HG02623 (cell line): ENCODE measurements at regions not wholly inside any gene's neighbourhood (a gene's known extent, or its start where the extent isn't known, plus 50 kb on each side); places are given as distances from the start of the nearest gene placed in this dataset.
"Not testable (repeated sequence)": the region's sequence is repeated elsewhere in the genome, so short reads cannot be mapped to it uniquely, and the experiment has no call there.

Experiments used
- ATAC-seq: cut with Tn5 transposase; IDR thresholded peaks from one replicate; pipeline ENCODE4 v1.9.1; 2021; ENCODE audit warnings: moderate library complexity; ENCODE audit not compliant: unreplicated experiment

DNA sequence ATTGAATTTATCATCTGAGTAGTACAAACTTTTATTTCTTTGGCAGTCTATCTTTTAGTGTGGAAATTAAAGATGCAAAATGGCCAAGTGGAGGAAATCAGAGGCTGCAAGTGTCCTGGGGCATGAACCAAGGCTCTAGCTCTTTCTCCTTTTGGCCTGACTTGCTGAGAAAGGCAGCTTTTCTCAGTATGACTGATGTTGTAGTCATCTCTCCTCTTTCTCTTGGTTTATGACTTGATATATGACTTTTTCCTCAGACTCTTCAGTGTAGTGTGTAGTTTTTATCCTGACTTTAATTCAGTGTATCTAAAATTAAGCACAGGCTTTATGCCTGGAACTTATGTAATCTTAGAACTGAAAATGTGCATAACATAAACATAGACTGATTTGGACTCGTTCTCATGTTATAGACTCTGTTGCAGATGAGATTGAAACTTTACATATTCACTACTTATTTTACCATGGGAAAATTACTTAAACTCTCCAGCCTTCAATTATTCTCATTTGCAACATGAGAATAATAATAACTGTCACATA, 65.7 kb downstream of the SLITRK5 start:
- ATAC-seq: no peak

- ATAC-seq: no peak
Measured at GRCh38 chr13:87754097-87754496, 82.9 kb downstream of the SLITRK5 start.

DNA sequence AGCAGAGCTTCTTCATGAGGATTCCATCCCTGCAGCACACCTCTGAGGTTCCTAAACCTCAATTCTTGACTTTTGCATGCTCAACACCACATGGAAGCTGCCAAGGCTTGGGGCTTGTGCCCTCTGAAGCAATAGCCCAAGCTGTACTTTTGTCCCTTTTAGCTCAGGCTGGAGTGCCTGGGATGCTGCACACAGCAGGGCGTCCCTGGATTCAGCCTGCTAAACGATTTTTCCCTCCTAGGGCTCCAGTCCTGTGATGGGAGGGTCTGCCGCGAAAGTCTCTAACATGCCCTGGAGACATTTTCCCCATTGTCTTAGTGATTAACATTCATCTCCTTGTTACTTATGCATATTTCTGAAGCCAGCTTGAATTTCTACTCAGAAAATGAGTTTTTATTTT, 98.3 kb downstream of the SLITRK5 start:
- no peak for ATAC-seq

DNA sequence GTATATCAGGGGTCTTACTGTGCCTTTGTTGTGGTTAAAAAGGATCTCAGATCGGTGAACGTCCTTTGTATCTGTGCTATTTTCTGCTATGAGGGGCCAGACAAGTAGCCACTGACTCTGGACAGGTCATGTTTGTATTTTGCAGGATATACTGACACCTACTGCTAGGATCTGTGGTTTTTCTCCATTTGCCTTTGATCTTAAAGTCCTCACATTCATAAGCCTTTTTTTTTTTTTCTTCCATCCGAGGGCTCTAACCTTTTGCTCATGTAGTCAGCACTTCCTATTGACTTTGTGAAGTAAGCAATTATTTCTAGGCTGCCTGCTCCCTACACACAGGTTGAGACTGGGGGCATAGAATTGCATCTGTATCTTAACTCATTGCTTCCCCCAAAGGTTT, 106.2 kb downstream of the SLITRK5 start:
- ATAC-seq: no peak

DNA sequence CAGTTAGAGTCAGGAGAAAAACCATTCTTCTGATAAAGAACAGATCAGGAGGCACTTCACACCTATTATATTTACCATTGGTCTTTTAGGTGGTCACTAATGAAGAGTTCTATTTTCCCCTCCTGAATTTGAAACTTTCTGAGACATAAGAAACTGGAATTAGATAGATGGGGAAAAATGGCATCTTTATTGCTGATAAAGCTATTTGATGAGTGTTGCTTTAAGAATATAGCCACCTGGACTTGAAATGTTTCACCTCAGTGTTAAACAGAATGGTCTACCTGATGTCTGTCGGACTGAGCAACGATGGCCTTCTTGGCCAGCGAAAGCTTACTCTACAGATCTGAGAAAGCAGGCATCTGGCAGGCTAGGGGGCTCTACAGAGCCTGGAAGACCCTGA, 107.0 kb downstream of the SLITRK5 start:
- ATAC-seq: no peak

- no peak for ATAC-seq
Measured at GRCh38 chr13:87779426-87779825, 108.3 kb downstream of the SLITRK5 start.

GRCh38 chr13:87783366-87783765, 112.2 kb downstream of the SLITRK5 start:
- ATAC-seq: no peak

GRCh38 chr13:87788363-87788762, 117.2 kb downstream of the SLITRK5 start:
- ATAC-seq: no peak

DNA sequence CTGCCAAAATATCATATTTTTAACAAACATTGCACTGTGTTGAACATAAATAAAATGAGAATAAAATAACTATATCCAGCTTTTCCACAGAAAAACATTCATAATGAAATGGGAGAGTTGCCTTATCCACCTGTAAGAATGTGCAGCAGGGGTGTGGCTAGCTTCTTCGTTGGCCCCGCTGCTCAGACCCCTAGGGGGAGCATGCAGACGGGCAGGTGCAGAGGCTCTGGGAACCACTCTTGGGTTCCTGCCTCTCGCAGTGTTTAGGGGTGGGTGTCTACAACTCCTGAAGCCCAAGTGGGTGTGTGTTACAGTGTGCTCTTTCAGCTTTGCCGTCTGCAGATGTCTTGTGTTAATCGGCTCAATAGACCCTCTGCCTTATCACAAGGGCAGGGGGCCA, 121.7 kb downstream of the SLITRK5 start:
- no peak for ATAC-seq

DNA sequence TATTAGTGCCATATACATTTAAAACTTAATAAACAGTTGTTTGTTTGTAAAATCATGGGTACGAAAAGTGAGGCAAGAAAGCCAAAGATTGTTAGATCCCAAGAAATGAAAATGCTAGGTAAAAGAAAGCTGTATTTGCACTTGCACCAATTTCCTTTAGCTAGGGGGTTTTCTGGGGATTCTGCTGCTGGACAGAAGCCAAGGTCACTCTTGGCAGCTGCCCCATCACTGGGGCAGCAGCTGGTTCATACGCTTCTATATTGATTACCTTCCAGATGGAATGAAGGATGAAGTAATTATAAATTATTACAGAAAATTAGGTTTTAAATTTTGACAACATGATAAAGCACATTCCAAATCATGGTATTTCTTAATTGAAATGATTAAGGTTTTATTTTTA, 127.4 kb downstream of the SLITRK5 start:
- ATAC-seq: no peak

DNA sequence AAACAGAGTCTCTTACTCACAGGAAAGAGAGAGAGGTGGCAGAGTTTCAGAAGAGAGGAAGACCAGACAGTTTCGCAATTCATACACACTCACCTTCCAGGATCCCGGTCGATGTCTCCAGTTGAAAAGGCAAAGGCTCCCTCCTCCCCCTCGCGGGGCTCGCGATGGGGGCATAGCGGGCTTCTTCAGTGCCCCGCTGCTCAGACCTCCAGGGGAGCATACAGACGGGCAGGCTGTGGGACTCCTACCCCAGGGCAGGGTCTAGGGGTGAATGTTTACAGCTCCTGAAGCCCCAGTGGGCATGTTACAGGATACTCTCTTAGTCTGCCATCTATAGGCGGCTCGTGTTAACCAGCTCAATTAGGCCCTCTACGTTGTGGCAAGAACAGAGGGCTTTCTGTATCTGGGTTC, 139.2 kb downstream of the SLITRK5 start:
- no peak for ATAC-seq

GRCh38 chr13:87810920-87811344, 139.8 kb downstream of the SLITRK5 start:
- ATAC-seq: no peak

- no peak for ATAC-seq
Measured at GRCh38 chr13:87814403-87814802, 143.2 kb downstream of the SLITRK5 start.

- ATAC-seq: no peak
Measured at GRCh38 chr13:87820241-87820640, 149.1 kb downstream of the SLITRK5 start.

DNA sequence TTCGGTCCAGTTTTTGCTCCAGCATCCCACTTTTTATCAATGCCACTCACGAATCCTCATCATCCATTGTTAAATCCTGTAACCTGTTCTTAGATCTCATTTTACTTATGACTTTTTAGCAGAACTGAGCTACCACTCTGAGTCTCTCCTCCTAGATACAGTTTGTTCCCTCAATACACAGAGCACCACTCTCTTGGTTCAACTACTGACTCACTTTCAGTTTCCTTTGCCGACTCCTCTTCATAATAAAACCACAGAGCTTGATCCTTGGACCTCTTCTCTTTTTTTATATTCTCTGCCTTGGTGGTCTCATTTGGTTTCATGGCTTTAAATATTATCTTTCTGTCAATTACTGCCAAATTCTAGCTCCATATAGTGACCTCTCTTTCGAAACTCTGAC, 150.3 kb downstream of the SLITRK5 start:
- no peak for ATAC-seq

DNA sequence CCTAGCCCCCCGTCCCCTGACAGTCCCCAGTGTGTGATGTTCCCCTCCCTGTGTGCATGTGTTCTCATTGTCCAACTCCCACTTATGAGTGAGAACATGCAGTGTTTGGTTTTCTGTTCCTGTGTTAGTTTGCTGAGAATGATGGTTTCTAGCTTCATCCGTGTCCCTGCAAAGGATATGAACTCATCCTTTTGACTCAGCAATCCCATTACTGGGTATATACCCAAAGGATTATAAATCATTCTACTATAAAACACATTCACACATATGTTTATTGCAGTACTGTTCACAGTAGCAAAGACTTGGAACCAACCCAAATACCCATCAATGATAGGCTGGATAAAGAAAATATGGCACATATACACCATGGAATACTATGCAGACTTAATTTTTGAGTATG, 155.1 kb downstream of the SLITRK5 start:
- ATAC-seq: not testable (repeated sequence)

GRCh38 chr13:87827479-87827878, 156.3 kb downstream of the SLITRK5 start:
- ATAC-seq: no peak

- ATAC-seq: no peak
Measured at GRCh38 chr13:87837522-87837921, 166.4 kb downstream of the SLITRK5 start.

DNA sequence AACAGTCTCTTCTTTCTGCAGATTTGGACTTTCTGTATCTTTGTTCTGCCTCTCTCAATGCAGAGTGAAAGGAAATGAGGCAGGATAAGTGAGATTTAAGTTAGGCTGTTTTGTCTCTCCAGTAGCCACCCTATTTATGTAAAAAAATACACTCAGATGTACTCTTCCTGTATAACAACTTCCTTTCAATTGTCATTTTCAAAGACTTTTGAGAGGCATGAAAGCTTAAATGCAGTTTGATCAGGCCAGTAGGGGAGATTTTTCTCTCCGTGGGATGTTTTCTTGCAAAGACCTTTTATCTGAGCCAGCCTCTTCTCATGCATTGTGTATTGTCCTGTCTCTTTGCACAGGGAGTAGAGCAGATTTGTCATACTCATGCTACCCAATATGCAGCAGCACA, 166.8 kb downstream of the SLITRK5 start:
- ATAC-seq: no peak

GRCh38 chr13:87851410-87851809, 180.2 kb downstream of the SLITRK5 start:
- ATAC-seq: no peak

DNA sequence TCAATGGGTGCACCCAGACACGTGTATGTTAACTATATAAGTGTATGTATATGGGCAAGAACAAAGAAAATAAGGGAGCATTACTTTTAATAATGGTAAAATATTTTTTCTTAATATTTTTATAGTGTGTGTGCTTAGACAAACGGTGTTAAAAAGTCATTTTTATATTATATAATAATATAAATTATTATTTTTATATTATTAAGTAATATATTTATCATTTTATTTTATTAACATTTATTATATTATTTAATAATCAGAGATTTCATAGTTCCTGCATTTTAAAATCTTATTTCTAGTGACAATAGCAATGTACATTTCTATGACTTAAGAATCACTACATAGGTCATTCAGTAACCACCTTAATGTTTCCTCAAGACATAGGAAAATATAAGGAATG, 184.4 kb downstream of the SLITRK5 start:
- ATAC-seq: no peak

DNA sequence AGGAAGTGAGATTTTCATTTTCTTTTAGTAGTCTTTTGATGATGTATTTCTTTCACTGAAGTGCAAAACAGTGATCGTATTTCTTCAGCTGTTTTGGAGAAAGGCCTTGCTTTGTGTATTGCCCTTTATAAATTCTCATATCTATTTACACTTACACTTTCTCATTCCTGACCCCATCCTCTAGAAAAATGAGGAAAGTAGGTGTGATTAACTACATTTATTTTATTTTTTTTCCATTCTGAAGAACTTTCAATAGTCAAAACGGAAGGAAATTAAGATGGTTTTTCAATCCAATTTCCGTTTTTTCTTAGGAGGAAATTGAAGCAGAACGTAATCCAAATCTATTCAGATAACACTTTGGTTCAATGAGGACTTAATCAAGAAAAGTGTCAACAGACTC, 188.1 kb downstream of the SLITRK5 start:
- ATAC-seq: no peak

DNA sequence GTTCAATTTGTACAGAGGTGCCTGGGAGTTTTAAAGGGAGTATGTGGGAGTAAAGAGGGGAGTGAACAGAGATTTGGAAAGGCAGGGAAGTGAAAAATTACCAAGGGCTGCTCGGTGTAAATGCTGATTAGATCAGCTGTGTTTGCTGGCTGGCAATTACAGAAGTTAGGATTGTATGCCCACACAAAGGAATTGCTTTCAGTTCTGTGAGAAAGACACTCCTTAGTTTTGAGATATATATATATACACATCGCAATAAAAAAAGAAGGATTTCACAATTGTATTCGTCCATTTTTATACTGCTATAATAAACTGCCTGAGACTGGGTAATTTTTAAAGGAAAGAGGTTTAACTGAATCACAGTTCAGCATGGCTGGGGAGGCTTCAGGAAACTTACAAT, 196.3 kb downstream of the SLITRK5 start:
- ATAC-seq: no peak

GRCh38 chr13:87868731-87869130, 197.6 kb downstream of the SLITRK5 start:
- ATAC-seq: no peak
